ENCODE measurements at regions not wholly inside any gene's neighbourhood (a gene's known extent, or its start where the extent isn't known, plus 50 kb on each side); places are given as distances from the start of the nearest gene placed in this dataset.
"Not testable (repeated sequence)": the region's sequence is repeated elsewhere in the genome, so short reads cannot be mapped to it uniquely, and the experiment has no call there.

DNA sequence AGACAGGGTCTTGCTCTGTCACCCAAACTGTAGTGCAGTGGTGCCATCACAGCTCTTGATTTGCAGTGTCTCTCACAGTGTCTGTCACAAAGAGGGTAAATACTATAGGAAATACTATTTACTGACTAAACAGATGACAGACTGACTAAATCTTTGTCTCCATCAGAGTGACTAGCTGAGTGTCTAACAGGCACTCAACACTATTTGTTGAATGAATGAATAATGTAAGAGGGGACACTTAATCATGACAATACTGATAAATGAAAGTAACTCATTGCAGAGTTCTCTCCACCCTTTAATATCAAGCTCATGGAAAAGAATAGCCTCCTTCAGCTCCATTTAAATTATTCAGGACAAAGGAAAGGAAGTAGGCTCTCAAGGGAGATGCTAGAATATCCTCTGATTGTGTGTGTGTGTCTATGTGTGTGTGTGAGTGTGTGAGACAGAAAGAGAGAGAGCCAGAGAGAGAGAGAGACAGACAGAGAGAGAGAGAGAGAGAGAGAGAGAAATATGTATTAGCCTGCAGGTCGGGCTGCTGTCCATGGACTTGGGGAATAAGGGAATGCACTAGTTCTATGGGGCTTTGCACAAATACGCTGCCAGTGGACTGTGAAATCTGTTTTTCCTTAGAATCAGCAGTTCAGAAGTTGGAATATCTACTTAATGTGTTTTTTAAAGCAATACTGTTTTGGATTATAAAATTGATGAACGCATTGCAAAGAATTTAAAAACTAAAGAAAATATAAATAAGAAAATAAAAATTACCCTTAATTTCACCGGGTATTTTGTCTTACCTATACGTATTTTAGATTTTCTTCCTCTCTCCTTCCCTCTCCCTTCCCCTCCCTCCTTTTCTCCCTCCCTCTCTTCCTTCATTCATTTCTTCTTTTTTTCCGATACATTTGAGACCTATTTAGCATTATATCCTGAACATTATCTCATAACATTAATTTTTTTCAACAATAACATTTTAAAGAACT is 132.9 kb upstream of the LRIG1 start:
- no peak for DNase-seq

DNA sequence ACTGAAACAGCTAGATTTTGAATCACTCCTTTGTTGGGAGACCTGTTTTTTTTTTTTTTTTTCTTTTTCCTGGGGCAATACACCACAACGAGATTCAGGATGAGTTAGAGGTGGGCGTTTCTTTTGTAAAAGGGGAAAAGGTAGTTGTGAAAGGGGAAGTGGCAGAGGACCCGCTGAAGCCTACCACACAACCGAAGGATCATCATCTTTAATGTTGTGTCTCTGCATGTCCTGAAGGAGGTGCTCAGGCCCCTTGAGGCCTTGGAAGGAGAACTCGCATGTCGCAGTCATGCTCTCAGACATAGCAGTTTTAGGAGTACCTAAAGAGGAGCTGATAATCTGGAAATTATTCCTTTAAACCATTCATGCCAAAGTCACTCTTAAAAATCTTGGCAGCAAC is 137.9 kb upstream of the LRIG1 start:
- no peak for DNase-seq

- DNase-seq = no peak
Measured at GRCh38 chr3:66639809-66640356, 139.1 kb upstream of the LRIG1 start.

- DNase-seq = no peak
Measured at GRCh38 chr3:66642019-66642418, 141.2 kb upstream of the LRIG1 start.

- no peak for DNase-seq
Measured at GRCh38 chr3:66642484-66642883, 141.7 kb upstream of the LRIG1 start.

GRCh38 chr3:66644549-66644948 is 143.7 kb upstream of the LRIG1 start:
- DNase-seq = no peak

- DNase-seq = no peak
Measured at GRCh38 chr3:66648975-66649374, 148.2 kb upstream of the LRIG1 start.

GRCh38 chr3:66651520-66651919 is 150.7 kb upstream of the LRIG1 start:
- DNase-seq = not testable (repeated sequence)

DNA sequence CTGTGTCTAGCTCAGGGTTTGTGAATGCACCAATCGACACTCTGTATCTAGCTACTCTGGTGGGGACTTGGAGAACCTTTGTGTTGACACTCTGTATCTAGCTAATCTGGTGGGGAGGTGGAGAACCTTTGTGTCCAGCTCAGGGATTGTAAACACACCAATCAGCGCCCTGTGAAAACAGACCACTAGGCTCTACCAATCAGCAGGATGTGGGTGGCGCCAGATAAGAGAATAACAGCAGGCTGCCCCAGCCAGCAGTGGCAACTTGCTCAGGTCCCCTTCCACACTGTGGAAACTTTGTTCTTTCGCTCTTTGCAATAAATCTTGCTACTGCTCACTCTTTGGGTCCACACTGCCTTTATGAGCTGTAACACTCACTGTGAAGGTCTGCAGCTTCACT is 151.3 kb upstream of the LRIG1 start:
- not testable (repeated sequence) for DNase-seq

GRCh38 chr3:66655044-66655443 is 154.2 kb upstream of the LRIG1 start:
- DNase-seq = no peak

DNA sequence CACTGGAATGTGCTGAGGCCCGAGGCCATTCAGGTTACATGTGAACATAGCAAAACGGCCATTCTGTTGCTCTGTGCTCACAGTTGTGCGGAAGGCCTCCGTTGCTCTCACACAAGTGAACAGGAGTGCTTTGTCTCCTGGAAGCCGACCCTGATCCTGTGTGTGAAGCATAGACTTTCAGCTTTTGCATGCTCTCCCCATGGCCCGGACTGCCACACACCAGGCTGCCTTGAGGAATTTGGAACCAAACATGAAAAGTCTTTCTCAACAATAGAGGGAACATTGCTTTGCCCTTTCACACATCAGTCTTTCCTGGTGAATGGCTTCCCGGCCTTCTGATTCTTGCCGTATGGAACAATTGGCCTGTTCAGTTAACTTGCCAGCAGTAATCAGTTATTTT is 154.8 kb upstream of the LRIG1 start:
- no peak for DNase-seq

DNA sequence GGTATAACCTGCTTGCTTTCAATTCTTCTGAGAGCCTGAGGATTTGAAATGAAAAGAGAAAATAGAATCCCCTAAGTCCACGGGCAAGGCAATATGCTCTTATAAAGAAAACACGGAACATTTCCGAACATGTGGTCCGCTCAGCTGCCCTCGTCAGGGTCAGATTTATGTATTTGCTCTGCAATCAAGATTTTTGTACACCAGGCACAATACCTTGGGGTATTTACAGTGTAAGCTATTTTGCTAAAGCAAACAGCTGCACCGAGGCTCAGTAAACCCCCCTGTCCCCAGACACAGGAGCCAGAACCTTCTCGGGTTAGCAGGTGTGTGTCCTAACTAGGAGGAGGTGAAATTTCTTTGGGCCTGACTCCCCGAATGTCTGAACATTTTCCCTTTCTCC is 155.8 kb upstream of the LRIG1 start:
- no peak for DNase-seq

GRCh38 chr3:66659056-66659455 is 158.2 kb upstream of the LRIG1 start:
- no peak for DNase-seq

DNA sequence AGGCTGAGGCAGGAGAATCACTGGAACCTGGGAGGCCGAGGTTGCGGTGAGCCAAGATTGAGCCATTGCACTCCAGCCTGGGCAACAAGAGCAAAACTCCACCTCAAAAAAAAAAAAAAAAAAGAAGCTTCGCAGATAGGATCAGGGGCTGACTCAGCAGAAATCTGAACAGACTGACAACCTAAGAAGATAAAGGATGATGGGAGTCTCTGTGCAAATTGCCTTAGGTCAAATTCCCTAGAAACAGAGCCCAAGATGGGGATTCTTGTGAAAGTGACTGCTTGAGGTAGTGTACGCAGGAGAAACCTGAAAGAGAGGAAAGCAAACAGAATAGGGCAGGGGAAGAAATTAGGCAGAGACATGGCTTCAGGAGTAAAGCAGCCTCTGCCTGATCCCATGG is 160.8 kb upstream of the LRIG1 start:
- no peak for DNase-seq

DNA sequence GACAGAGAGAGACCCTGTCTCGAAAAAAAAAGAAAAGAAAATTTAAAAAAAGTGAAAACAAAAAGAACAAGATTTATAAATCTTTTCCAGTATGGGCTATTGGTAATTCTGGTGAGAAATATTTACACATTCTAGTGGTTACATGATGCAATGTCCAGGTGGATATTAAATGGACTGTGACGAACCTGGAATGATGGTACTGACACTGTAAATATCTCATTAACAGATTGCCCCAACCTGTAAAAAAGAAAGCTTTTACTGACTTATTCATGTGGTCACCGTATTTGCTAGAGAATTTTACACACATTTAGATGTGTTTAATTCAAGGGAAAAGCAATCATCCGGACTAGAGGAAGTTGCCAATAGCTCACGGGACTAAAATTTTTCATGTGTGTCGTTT is 162.1 kb upstream of the LRIG1 start:
- no peak for DNase-seq

DNA sequence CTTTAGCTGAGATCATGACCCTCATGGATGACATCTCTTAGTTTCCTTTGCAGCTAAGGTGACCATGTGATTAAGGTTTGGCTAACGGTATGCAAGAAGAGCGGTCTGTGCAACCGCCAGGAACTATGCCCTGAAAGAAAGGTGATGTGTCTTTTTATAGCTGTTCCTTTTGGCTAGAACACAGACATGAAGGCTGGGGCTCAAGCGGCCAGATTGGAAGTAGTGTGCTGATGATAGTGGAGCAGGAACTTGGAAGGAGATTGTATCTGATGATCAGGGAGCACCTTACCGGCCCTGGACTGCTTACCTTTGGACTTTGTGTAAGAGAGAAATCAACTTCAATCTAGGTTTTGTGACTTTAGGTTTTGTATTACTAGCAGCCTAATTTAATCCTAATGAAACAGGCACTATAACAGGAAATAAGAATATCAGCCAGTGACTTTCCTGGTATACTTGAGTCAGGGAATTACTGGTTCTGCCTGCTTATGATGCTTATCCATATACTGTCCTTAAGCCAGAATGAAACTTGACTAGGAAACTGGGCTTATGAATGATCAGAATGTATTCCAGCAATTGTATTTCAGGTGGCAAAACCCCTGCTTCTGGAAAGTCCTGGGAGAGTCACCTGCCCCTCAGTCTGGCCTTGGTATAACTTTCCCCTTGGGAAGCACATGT is 164.3 kb upstream of the LRIG1 start:
- DNase-seq = no peak

DNA sequence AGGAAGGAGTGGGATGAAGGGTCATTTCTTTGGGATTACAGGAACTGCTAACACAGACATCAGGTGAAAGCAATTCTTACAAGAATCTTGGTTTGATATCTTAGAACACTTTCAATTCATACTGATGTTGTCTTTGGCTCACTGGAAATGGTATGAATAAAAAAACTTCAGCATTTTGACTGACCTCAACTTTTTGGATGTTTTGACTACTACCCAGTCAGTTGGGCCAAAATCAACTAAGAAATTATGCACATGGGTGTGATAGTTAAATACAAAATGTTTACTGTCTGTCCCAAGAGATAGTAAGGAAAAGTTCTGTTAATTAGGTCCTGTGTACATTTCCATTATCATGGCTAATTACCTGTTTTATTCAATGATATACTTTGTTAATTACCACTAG is 165.5 kb upstream of the LRIG1 start:
- no peak for DNase-seq

GRCh38 chr3:66667263-66667662 is 166.4 kb upstream of the LRIG1 start:
- no peak for DNase-seq

- no peak for DNase-seq
Measured at GRCh38 chr3:66671291-66671690, 170.5 kb upstream of the LRIG1 start.

DNA sequence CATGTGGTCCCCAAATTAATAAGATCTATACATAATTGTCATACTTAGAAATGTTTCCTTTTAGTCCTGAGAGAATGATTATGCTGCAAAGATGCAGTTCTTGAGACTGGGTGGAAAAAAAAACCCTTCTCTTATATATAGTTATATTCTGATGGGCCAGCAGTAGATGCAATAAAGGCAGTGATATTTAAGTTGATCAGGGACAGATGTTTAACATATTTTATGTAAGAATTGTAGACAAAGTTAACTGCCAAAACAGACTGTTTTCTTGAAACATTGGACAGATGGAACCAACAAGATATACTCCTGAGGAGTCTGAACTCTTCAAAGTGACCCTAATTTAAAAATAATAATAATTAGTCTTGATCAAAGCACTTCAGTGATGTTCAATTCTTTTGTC is 172.0 kb upstream of the LRIG1 start:
- DNase-seq = no peak

DNA sequence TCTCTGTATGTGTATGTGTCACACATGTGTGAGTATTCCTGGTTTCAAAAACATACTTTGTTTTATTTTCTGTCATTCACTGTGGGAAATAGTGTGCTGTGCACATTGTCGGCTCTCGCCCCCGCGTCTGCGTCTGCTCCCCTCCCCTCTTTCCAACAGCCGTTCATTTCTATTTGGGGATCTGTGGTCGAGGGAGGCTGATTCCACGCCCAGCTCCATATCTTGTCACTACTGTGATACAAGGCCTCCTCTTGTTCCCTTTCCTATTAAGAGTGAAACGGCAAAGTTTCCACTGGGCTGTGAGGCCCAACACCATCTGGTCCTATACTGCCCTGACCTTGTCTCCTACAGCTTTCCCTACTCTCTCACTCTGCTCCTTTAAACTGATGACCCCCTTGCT is 172.5 kb upstream of the LRIG1 start:
- no peak for DNase-seq

DNA sequence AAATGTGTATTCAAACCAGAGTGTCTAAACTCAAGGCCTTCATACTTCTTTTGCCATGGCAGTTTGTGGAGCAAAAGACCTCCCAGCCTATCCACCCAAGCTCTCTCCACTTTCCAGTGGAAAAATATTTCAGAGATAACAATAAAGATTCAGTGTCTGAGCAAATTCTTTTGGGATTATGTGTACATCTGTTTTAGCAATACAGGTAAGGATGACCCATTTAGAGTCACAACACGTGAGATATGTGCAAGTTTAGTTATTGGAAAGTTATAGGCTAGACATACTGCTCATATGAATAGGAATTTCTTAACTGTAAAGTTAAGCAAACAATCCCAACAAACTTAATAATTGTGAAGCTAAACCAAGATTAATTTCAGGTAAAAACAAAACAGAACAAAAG is 174.5 kb upstream of the LRIG1 start:
- DNase-seq = no peak

DNA sequence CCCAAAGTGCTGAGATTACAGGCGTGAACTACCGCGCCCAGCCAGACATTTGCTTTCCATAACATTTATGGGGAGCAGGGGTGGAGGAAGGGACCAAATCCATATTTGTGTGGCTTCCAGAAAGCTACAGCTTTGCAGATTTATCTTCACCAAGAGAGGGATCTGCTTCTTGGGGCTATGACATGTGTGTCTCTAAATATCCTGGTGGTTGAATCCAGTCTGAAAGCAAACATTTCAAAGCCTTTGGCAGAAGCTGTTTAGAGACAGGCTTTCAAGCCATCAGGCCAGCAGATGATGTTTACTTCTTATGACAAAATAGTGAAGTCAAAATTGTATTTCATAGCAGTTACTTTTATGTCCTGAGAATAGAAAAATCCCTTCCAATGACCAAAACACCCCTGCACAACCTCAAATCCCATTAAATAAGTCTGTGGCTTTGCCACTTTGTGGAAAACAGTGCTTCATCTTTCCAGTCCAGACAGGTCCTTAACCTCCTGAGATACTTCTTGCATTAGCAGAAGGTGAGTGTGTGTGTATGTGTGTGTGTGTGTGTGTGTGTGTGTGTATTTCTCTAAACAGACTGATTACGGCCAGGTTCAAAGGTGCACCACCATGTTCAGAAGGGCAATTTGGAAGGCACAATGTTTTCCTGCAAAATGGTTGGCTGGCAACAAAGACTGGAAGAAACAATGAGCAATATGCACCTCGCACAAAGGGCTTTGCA is 191.4 kb upstream of the LRIG1 start:
- no peak for DNase-seq

Measured in GDM1 (cell line).